HG02943 (cell line): ENCODE measurements at regions not wholly inside any gene's neighbourhood (a gene's known extent, or its start where the extent isn't known, plus 50 kb on each side); places are given as distances from the start of the nearest gene placed in this dataset.

Experiments used
- ATAC-seq: cut with Tn5 transposase; IDR thresholded peaks from one replicate; pipeline ENCODE4 v1.9.1; 2021; ENCODE audit warnings: mild to moderate bottlenecking, low read depth, moderate library complexity; ENCODE audit not compliant: unreplicated experiment

GRCh38 chr13:44198826-44199225, 174.8 kb upstream of the SERP2 start:
- ATAC-seq = no peak

- ATAC-seq = no peak
Observed at GRCh38 chr13:44199627-44200207, 173.9 kb upstream of the SERP2 start.

GRCh38 chr13:44206434-44206833, 167.2 kb upstream of the SERP2 start:
- ATAC-seq = no peak

- no peak for ATAC-seq
Observed at GRCh38 chr13:44207476-44207875, 166.1 kb upstream of the SERP2 start.

DNA sequence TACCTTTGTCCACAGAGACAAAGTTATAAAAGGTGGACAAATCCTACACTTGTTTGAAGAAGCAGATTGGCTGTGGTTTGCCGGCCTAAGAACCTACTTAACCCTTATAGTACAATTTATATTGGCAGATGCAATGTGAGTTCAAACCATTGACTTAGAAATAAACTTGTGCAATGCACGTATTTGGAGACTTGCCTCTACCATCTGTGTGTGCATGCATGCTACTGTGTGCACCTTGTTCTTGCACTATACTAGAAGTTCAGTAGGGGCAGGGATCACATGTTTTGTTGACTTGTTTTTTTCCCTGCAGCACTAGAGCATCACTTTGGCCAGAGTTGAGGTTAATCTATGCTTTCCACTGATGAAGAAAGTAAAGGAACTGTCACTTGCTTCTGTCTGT, 163.1 kb upstream of the SERP2 start:
- no peak for ATAC-seq

- ATAC-seq = no peak
Observed at GRCh38 chr13:44211286-44211685, 162.3 kb upstream of the SERP2 start.

- no peak for ATAC-seq
Observed at GRCh38 chr13:44211704-44212346, 161.8 kb upstream of the SERP2 start.

- no peak for ATAC-seq
Observed at GRCh38 chr13:44212633-44213396, 160.8 kb upstream of the SERP2 start.

DNA sequence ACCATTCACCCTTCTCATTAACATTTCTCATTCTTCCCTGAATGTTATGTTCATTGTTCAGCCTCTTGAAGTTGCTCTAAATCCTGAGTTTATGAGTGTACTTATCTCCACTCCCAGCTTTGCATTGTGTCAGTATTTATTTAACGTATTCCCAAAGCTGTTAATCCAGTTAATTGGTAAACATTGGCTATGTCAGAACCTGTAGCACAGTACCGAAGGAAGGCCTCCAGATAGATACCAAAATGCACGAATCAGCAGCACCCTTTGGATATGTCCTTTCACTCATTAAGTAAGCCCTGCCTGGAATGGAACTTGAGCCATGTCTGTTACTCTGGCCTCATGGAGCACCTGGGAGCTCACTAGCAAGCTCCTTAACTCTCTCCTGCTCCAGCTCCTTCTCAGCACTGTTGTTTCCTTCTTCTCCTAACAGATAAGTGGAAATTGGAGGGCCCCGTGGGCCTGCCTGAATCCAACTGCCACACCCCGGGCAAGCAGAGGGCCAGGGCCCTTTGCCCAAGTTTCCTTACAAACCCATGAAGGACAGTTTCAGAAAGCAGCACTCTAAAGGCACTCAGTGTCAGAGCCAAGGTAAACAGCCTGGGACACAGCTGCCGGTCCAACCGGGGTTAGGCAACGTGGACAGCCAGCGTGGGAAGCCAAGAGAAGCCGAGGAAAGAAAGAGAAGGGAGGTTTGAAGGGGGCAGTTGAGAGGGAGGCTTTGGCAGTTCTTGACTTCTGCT, 155.0 kb upstream of the SERP2 start:
- ATAC-seq = no peak

DNA sequence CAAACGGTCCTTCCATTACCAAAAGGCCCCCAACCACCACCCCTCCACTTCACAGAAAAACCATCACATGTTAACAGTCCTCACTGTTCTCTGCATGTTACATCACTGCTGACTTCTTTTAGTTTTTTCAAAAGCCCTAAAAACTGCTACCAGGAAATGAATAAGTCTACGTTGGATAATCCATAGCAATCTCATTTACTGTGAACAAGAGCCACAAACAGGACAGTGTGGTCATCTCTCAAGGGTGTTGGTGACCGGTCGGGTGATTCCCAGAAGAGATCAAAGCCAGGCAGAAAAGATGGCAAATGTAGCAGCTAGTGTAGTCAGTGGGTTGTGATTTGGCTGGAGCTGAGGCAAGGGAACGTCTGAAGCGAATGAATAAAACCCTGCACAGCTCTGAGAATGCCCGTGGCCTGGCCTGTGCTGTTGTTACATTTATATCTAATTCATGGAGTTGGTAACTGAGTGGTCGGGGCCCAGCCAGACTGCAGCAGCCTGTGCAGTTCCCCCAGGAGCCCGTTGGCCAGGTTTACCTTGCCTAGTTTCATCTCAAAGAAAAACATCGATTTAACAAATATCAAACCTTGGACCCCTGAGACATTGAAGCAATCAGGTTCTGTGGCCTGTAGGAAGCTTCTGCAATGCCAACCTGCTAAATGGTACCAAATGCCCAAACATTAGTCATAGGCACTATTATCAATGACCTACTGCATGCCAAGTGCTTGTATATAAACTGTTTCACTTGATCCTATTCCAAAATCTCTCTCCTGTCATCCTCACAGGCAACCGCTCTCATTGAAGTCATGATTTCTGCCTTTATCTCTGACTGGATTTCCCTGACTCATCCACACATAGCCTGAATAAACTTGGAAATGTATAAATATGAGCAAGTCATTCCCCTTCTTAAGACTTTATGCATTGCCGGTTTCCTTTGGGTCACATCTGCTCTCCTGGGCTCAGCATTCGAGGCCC, 153.8 kb upstream of the SERP2 start:
- no peak for ATAC-seq

GRCh38 chr13:44220948-44221347, 152.7 kb upstream of the SERP2 start:
- ATAC-seq = no peak

- no peak for ATAC-seq
Observed at GRCh38 chr13:44221657-44222056, 152.0 kb upstream of the SERP2 start.

- no peak for ATAC-seq
Observed at GRCh38 chr13:44223770-44224444, 149.7 kb upstream of the SERP2 start.

DNA sequence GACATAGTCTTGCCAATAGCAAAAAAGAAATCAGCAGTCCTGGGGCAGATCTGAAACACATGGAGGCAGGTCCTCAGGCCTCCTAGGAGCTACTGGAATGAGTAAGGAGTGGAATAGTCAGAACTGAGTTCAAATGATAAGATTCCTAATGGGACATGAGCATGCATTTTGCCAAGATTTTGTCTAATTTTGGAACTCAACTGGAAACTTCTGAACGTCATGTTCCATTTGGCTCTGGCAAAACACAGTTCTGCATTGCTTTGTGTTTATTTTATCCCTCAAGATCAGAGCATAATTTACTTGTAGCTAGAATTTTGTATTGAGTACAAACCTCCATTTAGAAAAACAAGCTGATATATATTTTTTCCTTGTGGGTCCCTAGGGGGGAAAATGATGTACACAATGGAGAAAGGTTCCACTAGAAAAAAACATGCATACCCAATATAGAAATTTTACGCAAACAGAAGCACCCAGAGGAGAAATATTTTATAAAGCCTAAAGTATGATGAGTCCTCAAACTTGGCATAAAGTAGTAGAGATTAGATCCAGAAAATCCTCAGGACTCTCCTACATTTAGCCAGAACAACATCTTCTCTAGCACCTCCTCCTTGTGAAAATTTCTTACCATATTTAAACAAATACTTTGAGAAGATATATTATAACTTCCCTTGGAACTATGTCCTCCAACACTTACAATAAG, 149.0 kb upstream of the SERP2 start:
- ATAC-seq = no peak

- ATAC-seq = no peak
Observed at GRCh38 chr13:44229371-44230030, 144.1 kb upstream of the SERP2 start.

GRCh38 chr13:44230071-44230470, 143.6 kb upstream of the SERP2 start:
- no peak for ATAC-seq

GRCh38 chr13:44230736-44231135, 142.9 kb upstream of the SERP2 start:
- ATAC-seq = no peak

- ATAC-seq = no peak
Observed at GRCh38 chr13:44231786-44232516, 141.7 kb upstream of the SERP2 start.
